Loucy (cell line): ENCODE measurements at regions not wholly inside any gene's neighbourhood (a gene's known extent, or its start where the extent isn't known, plus 50 kb on each side); places are given as distances from the start of the nearest gene placed in this dataset.

ENCODE experiments used
- H2AFZ ChIP-seq: fragments of 200-600 bp; sonication (generic); 2 replicates; pipeline ENCODE4 v1.6.0; 2016; ENCODE audit warnings: antibody characterized with exemption, mild to moderate bottlenecking, low read length, moderate library complexity
- H3F3A ChIP-seq: fragments of 200-600 bp; 2 replicates; pipeline ENCODE4 v1.6.0; 2016; ENCODE audit warnings: antibody characterized with exemption, low read depth, mild to moderate bottlenecking
- H3K27me3 ChIP-seq: fragments of 200-600 bp; sonication (generic); 2 replicates; pipeline ENCODE4 v1.6.1; 2014; ENCODE audit warnings: low read length, mild to moderate bottlenecking; ENCODE audit not compliant: insufficient read depth, poor library complexity, severe bottlenecking
- H3K36me3 ChIP-seq: fragments of 200-600 bp; sonication (generic); 2 replicates; pipeline ENCODE4 v1.6.1; 2016; ENCODE audit warnings: low read length; ENCODE audit not compliant: insufficient read depth
- H3K4me1 ChIP-seq: fragments of 200-600 bp; sonication (generic); 2 replicates; pipeline ENCODE4 v1.5.1; 2014; ENCODE audit warnings: low read length, mild to moderate bottlenecking; ENCODE audit not compliant: insufficient read depth, poor library complexity, severe bottlenecking
- H3K4me2 ChIP-seq: fragments of 200-600 bp; sonication (generic); 2 replicates; pipeline ENCODE4 v1.6.0; 2014; ENCODE audit warnings: antibody characterized with exemption, low read length, low read depth, mild to moderate bottlenecking; ENCODE audit not compliant: poor library complexity, severe bottlenecking
- H3K4me3 ChIP-seq: fragments of 200-600 bp; sonication (generic); 2 replicates; pipeline ENCODE4 v1.5.1; 2014; ENCODE audit warnings: low read length, mild to moderate bottlenecking, mixed read lengths; ENCODE audit not compliant: poor library complexity, severe bottlenecking
- H3K79me2 ChIP-seq: fragments of 200-600 bp; sonication (generic); 2 replicates; pipeline ENCODE4 v1.6.1; 2014; ENCODE audit warnings: low read length; ENCODE audit not compliant: insufficient read depth
- H3K9ac ChIP-seq: fragments of 200-600 bp; sonication (generic); 2 replicates; pipeline ENCODE4 v1.6.0; 2014; ENCODE audit warnings: mild to moderate bottlenecking, low read depth, low read length, moderate library complexity; ENCODE audit not compliant: poor library complexity, severe bottlenecking
- H3K9me2 ChIP-seq: fragments of 200-600 bp; sonication (generic); replicated peaks from 2 replicates; pipeline ENCODE4 v1.6.1; 2016; ENCODE audit warnings: low read depth, low read length, mixed read lengths
- H3K9me3 ChIP-seq: fragments of 200-600 bp; sonication (generic); 2 replicates; pipeline ENCODE4 v1.6.1; 2014; ENCODE audit warnings: mild to moderate bottlenecking, antibody characterized with exemption, low read length, low read depth; ENCODE audit not compliant: insufficient read depth
- H4K20me1 ChIP-seq: fragments of 200-600 bp; sonication (generic); 2 replicates; pipeline ENCODE4 v1.6.0; 2014; ENCODE audit warnings: antibody characterized with exemption, low read length, mild to moderate bottlenecking; ENCODE audit not compliant: insufficient read depth, poor library complexity, severe bottlenecking
- EZH2phosphoT487 ChIP-seq: fragments of 200-600 bp; IDR thresholded peaks from 2 replicates; pipeline ENCODE4 v1.6.1; 2018; ENCODE audit warnings: antibody characterized with exemption, mild to moderate bottlenecking, moderate library complexity, borderline replicate concordance
- TF ChIP-seq, protein P1 (sequence below): fragments of 200-600 bp; sonication (generic); conservative IDR thresholded peaks from 2 replicates; pipeline ENCODE4 v1.5.1; 2014; ENCODE audit warnings: mild to moderate bottlenecking, antibody characterized with exemption, low read length

DNA sequence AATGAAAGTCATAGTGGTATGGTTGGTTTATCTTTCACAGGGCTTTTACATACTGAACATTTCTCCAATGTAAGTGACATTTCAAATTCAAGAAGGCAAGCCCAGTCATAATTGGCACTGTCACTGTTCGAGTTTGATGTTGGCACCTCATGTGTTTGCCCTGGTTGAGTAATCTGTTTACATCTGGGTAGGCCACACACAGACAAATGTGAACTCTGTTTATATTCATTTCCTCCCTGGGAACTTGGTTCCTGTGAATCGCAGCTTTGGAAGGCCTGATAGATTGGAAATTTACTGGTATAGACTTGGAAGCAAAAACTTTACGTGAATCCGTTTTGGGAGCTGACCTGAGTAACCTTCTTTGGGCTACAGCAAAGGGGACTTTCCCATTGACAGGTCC, 395.2 kb upstream of the AZI2 start:
- TF ChIP-seq, protein P1, sequence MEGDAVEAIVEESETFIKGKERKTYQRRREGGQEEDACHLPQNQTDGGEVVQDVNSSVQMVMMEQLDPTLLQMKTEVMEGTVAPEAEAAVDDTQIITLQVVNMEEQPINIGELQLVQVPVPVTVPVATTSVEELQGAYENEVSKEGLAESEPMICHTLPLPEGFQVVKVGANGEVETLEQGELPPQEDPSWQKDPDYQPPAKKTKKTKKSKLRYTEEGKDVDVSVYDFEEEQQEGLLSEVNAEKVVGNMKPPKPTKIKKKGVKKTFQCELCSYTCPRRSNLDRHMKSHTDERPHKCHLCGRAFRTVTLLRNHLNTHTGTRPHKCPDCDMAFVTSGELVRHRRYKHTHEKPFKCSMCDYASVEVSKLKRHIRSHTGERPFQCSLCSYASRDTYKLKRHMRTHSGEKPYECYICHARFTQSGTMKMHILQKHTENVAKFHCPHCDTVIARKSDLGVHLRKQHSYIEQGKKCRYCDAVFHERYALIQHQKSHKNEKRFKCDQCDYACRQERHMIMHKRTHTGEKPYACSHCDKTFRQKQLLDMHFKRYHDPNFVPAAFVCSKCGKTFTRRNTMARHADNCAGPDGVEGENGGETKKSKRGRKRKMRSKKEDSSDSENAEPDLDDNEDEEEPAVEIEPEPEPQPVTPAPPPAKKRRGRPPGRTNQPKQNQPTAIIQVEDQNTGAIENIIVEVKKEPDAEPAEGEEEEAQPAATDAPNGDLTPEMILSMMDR = no peak
- no peak for TF ChIP-seq EZH2phosphoT487

DNA sequence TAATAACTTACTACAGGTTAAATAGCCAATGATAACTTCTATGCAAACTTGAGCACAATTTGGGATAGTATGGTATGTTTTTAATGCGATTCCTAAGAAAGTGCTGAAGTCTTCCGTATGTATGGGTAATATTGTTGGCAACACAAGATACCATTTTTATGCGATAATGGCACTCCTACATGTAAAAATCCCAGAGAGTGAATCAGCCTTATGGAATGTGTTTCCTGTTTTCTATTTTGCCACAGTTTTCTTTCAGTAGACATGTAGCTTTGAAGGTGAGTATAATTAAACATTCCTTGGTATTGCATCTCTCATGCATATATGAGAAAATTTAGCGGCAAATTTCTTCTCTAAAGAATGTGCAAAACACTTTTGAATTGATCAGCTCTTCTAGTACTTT, 396.8 kb upstream of the AZI2 start:
- H2AFZ ChIP-seq = no peak overlapping the region
- no peak overlapping the region for H3K4me3 ChIP-seq
- H3K9me2 ChIP-seq = no peaks in the 10 kb centered on the region
- no peaks in the 10 kb centered on the region for H3K36me3 ChIP-seq
- H3K27me3 ChIP-seq = no peaks in the 10 kb centered on the region
- H3K4me1 ChIP-seq = no peaks in the 10 kb centered on the region
- TF ChIP-seq, protein P1 = no peak
- TF ChIP-seq EZH2phosphoT487 = no peak
- no peaks in the 10 kb centered on the region for H4K20me1 ChIP-seq
- H3K9me3 ChIP-seq = peaks cover 4% of the 10 kb centered on the region; the same call in 1 of the 2 replicates
- no peaks in the 10 kb centered on the region for H3K79me2 ChIP-seq
- no peak overlapping the region for H3K9ac ChIP-seq
- no peaks in the 10 kb centered on the region for H3F3A ChIP-seq
- H3K4me2 ChIP-seq = no peak overlapping the region

More for the DNA sequence above, 395.2 kb upstream of the AZI2 start:
- no peaks in the 10 kb centered on the region for H3K27me3 ChIP-seq
- H3K9ac ChIP-seq = no peak overlapping the region
- H3K9me3 ChIP-seq = no peaks in the 10 kb centered on the region
- H3K79me2 ChIP-seq = no peaks in the 10 kb centered on the region
- no peak overlapping the region for H2AFZ ChIP-seq
- no peaks in the 10 kb centered on the region for H3K9me2 ChIP-seq
- no peaks in the 10 kb centered on the region for H3K4me1 ChIP-seq
- H4K20me1 ChIP-seq = no peaks in the 10 kb centered on the region
- no peak overlapping the region for H3K4me2 ChIP-seq
- H3K4me3 ChIP-seq = no peak overlapping the region
- no peaks in the 10 kb centered on the region for H3K36me3 ChIP-seq
- H3F3A ChIP-seq = no peaks in the 10 kb centered on the region

DNA sequence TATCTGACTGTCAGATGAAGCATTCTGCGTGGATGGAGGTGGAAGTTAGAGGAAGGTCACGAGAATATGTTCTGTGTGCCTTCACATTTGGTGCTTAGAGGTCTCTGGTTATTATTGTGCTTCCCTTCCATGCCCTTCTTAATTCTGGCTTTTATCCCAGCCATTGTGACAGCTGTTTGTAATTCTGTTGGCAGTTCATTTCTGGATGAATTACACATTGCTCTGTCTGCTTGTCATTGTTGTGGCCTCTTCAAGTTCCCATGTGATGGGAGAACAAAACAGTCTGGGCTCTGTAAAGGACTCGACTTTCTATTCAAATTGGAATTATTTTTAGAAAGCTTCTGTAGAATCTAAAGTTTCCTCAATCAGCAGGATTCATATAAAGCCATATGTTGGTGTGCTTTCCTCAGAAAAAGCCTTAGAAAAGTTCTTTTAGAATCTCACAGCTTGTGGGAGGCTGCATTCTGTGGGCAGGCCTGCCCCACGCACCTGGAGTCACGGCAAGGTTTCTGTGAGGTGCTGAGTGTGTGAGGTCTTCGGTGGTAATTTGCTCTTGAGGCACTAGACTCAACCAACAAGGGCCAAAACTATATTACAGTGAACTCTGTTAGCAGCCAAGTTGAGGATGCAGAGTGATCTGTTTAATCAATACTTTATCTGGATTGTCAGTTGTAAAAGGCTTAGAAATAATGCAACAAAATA, 397.4 kb upstream of the AZI2 start:
- no peaks in the 10 kb centered on the region for H3K36me3 ChIP-seq

DNA sequence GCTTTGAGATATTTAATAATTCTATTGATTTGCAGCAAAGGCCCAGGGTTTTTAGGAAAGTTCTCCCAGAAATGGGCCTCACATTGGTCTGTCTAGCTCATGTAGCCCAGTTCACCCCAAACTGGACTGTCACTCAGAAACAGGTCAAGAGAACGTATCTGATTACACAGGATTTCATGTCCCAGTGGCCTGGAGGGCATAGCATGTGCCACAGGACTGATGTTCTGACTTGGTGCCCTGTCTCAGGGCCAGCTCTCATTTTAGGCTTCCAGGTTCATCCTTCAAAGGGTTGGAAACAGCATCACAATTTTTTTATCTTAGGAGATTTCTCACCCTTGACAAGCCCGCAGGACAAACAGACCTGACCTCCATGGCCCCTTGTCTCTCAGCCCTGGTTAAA, 398.4 kb upstream of the AZI2 start:
- TF ChIP-seq, protein P1 = no peak
- no peak for TF ChIP-seq EZH2phosphoT487
- Histone ChIP-seq H3K9me3 (peaks cover 12% of the 10 kb centered on the region; the same call in 1 of the 2 replicates), H2AFZ (no peak overlapping the region), H3K79me2 (no peaks in the 10 kb centered on the region), H3K27me3 (no peaks in the 10 kb centered on the region), H3K4me2 (no peak overlapping the region), H3K4me1 (no peaks in the 10 kb centered on the region), H3K9ac (no peak overlapping the region), H3K9me2 (no peaks in the 10 kb centered on the region), H3K4me3 (no peak overlapping the region), H3F3A (no peaks in the 10 kb centered on the region), H4K20me1 (no peaks in the 10 kb centered on the region), H3K36me3 (no peaks in the 10 kb centered on the region)

More for the DNA sequence above, 397.4 kb upstream of the AZI2 start:
- H3K27me3 ChIP-seq = no peaks in the 10 kb centered on the region
- no peak overlapping the region for H3K4me2 ChIP-seq
- H3F3A ChIP-seq = no peaks in the 10 kb centered on the region
- TF ChIP-seq EZH2phosphoT487 = no peak
- no peak overlapping the region for H3K4me3 ChIP-seq
- H4K20me1 ChIP-seq = no peaks in the 10 kb centered on the region
- H3K9ac ChIP-seq = no peak overlapping the region
- no peaks in the 10 kb centered on the region for H3K9me2 ChIP-seq
- peaks cover 10% of the 10 kb centered on the region; the same call in 1 of the 2 replicates for H3K9me3 ChIP-seq
- H3K4me1 ChIP-seq = no peaks in the 10 kb centered on the region
- no peak overlapping the region for H2AFZ ChIP-seq
- no peaks in the 10 kb centered on the region for H3K79me2 ChIP-seq
